ENCODE measurements at regions not wholly inside any gene's neighbourhood (a gene's known extent, or its start where the extent isn't known, plus 50 kb on each side); places are given as distances from the start of the nearest gene placed in this dataset.
"Not testable (repeated sequence)": the region's sequence is repeated elsewhere in the genome, so short reads cannot be mapped to it uniquely, and the experiment has no call there.

- no peak for DNase-seq (ENCODE audit: low spot score in 2 of 2)
- FAIRE-seq: no peak
Measured at GRCh38 chr20:5492937-5493336, 117.9 kb downstream of the GPCPD1 start.

- no peak for FAIRE-seq
- no peak for DNase-seq (ENCODE audit: low spot score in 2 of 2)
Measured at GRCh38 chr20:5491455-5491854, 119.4 kb downstream of the GPCPD1 start.

GRCh38 chr20:5489601-5490000 is 121.2 kb downstream of the GPCPD1 start:
- DNase-seq (ENCODE audit: low spot score in 2 of 2): no peak
- no peak for FAIRE-seq

GRCh38 chr20:5488823-5489222 is 122.0 kb downstream of the GPCPD1 start:
- FAIRE-seq: no peak
- no peak for DNase-seq (ENCODE audit: low spot score in 2 of 2)

- DNase-seq (ENCODE audit: low spot score in 2 of 2) (no peak), FAIRE-seq (no peak)
Measured at GRCh38 chr20:5486377-5487054, 124.3 kb downstream of the GPCPD1 start.

GRCh38 chr20:5484926-5485325 is 125.9 kb downstream of the GPCPD1 start:
- FAIRE-seq: no peak
- DNase-seq (ENCODE audit: low spot score in 2 of 2): no peak

GRCh38 chr20:5484346-5484745 is 126.5 kb downstream of the GPCPD1 start:
- FAIRE-seq (no peak), DNase-seq (ENCODE audit: low spot score in 2 of 2) (no peak)

- DNase-seq (ENCODE audit: low spot score in 2 of 2) (no peak), FAIRE-seq (no peak)
Measured at GRCh38 chr20:5482791-5483190, 128.0 kb downstream of the GPCPD1 start.

GRCh38 chr20:5481872-5482271 is 128.9 kb downstream of the GPCPD1 start:
- no peak for DNase-seq (ENCODE audit: low spot score in 2 of 2)
- no peak for FAIRE-seq

GRCh38 chr20:5480824-5481600 is 129.8 kb downstream of the GPCPD1 start:
- FAIRE-seq (no peak), DNase-seq (ENCODE audit: low spot score in 2 of 2) (no peak)

- no peak for DNase-seq (ENCODE audit: low spot score in 2 of 2)
Measured at GRCh38 chr20:5474646-5475550, 135.9 kb downstream of the GPCPD1 start.

GRCh38 chr20:5471866-5472265 is 138.9 kb downstream of the GPCPD1 start:
- not testable (repeated sequence) for DNase-seq (ENCODE audit: low spot score in 2 of 2); FAIRE-seq

More at GRCh38 chr20:5474646-5475550, 135.9 kb downstream of the GPCPD1 start:
- no peak for FAIRE-seq

GRCh38 chr20:5471368-5471767 is 139.4 kb downstream of the GPCPD1 start:
- no peak for DNase-seq (ENCODE audit: low spot score in 2 of 2)

GRCh38 chr20:5470943-5471342 is 139.9 kb downstream of the GPCPD1 start:
- no peak for FAIRE-seq
- no peak for DNase-seq (ENCODE audit: low spot score in 2 of 2)

More at GRCh38 chr20:5471368-5471767, 139.4 kb downstream of the GPCPD1 start:
- no peak for FAIRE-seq

- FAIRE-seq (no peak), DNase-seq (ENCODE audit: low spot score in 2 of 2) (no peak)
Measured at GRCh38 chr20:5470458-5470857, 140.3 kb downstream of the GPCPD1 start.

GRCh38 chr20:5469111-5469510 is 141.7 kb downstream of the GPCPD1 start:
- DNase-seq (ENCODE audit: low spot score in 2 of 2): no peak
- FAIRE-seq: no peak

GRCh38 chr20:5467086-5467485 is 143.7 kb downstream of the GPCPD1 start:
- DNase-seq (ENCODE audit: low spot score in 2 of 2) (no peak), FAIRE-seq (no peak)

- FAIRE-seq: no peak
Measured at GRCh38 chr20:5465604-5465927, 145.2 kb downstream of the GPCPD1 start.

GRCh38 chr20:5464901-5465603 is 145.8 kb downstream of the GPCPD1 start:
- DNase-seq (ENCODE audit: low spot score in 2 of 2) (no peak), FAIRE-seq (no peak)

More at GRCh38 chr20:5465604-5465927, 145.2 kb downstream of the GPCPD1 start:
- DNase-seq (ENCODE audit: low spot score in 2 of 2): no peak

- DNase-seq (ENCODE audit: low spot score in 2 of 2): no peak
- FAIRE-seq: no peak
Measured at GRCh38 chr20:5463007-5463686, 146.4 kb upstream of the PROKR2 start.

All from frontal cortex (tissue), 3 donors.